Stimulated activated CD8-positive, alpha-beta memory T cell treated with anti-CD3 and anti-CD28 coated beads, Interleukin-2, amount 100 ng/mL, for 1 hour (primary cell): ENCODE measurements at regions not wholly inside any gene's neighbourhood (a gene's known extent, or its start where the extent isn't known, plus 50 kb on each side); places are given as distances from the start of the nearest gene placed in this dataset.

Source experiments
- DNase-seq, 2 donors: peaks; one replicate each; pipeline ENCODE4 v3.0.0-alpha.2; 2020; ENCODE audit warnings: low read depth in 2 of 2

DNA sequence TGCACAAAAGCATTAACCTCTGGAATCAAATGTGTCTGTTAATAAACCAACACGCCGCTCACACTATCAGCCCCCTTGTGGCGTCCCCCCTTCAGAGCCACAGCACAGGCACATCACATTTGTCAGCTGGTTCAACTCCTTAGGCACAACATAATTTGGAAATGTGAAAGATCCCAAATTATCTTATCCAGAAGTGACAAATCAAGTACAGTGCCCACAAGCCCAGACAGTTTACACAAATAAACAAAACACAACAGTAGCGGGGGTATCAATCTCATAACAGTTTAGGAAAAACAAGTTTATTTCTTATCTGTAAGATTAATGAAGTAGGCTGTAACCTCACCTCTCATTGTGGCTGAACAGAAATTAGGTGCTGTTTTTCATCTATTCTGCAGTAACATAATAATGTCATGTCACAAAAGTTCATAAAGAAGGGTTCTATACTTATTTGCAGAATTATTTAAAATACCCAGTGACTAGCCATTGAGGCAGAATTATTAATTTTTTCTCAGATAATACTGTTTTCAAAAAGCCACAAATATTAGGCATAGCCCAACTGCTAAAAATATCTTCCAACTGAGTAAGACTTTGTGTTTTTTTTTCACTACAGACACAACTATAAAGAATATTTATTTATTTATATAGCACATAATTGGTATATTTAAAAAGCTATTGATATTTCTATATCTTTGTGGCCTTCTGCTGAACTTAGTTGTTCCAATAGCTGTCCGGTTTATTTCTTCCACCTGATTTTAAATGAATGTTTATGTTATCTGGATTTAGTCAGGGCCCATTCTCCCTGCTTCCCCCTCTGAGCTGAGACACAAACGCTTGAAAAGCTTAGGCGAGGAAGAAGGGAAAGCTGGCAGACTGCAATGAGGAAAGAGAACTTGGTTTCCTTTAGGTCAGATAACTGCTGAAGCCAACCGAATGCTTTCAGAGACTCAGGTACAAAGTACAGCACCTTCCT is 214.7 kb downstream of the QDPR start:
- no peak for DNase-seq

DNA sequence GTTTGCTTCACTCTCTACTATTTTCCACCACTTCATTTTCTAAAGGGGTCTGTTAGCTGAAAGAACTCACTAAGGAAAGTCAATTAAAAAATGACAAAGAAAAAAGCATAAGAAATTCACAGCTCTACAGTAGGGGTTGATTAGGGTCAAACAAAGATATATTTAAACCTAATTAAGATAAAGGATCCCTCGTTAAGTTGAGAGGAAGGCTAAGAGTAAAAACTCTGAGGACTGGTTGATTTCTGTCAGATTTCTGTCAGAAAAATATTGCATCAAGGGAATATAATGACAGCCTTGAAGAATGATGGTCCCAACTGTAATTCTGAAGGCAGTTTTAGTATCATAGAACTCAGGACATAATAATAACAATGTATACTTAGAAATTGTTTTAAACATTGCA is 218.0 kb downstream of the QDPR start:
- DNase-seq = no peak

DNA sequence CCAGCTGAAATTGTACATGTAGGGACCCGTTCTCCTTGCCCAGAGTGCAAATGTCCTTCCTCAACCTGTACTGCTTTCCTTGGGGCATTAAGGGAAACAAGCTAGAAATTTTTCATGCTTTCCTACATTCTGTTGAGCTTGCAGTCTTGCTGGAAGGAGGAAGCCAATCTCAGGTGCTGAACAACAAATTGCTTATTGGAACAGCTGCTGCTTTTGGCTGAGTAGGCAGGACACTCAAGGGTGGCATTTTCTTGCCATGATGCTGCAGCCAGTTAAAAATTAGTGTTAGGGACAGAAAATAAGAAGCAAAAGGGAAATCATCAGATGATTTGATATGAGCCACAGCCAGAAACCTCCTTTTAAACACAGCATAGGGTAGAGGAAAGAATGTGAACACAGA is 223.7 kb downstream of the QDPR start:
- DNase-seq = no peak

DNA sequence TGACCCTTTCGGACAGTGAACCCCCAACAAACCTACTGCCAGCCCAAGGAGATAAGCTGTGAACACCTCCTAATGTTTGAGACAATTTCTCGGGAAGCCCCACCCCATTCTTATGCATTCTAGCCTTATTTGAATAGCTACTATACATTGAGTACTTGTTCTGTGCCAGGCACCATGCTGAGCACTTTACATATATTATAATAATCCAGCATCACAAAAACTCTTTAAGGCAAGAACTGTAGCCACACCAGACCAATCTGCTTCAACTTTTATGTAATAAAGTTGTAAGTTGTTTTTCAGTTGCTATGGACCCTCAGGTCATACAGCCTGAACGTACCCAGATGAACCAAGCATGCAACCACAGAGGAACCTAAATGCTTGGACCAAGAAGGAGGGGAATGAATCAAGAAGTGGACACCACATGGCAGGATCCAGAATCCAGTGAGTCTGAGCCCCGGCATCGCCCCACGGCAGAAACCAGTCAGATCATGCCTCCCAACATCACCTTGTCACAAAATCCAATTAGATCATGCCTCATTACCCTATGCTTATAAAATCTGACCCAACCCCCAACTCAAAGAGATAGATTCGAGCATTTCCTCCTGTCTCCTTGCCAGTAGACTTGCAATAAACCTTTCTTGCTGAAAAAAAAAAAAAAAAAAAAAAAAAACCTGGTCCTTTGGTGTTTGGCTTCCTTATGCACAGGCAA is 225.0 kb downstream of the QDPR start:
- no peak for DNase-seq

DNA sequence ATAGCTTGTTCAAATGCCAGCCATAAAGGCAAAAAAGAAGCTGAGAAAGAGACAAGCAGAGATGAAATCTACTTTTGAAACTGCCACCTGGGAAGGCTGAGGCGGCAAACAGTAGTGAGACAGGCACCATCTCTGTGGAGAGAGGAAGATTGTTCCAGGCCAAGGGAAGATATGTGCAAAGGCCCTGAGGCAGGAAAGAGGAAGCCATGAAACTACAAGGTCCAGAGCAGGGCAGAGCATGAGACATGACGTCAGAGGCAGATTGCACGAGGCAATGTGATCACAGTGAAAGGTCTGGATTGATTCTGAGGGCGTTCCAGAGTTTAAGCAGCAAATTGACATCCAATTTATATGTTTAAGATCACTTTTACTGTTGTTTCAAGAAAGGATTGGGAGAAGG is 226.1 kb downstream of the QDPR start:
- no peak for DNase-seq

DNA sequence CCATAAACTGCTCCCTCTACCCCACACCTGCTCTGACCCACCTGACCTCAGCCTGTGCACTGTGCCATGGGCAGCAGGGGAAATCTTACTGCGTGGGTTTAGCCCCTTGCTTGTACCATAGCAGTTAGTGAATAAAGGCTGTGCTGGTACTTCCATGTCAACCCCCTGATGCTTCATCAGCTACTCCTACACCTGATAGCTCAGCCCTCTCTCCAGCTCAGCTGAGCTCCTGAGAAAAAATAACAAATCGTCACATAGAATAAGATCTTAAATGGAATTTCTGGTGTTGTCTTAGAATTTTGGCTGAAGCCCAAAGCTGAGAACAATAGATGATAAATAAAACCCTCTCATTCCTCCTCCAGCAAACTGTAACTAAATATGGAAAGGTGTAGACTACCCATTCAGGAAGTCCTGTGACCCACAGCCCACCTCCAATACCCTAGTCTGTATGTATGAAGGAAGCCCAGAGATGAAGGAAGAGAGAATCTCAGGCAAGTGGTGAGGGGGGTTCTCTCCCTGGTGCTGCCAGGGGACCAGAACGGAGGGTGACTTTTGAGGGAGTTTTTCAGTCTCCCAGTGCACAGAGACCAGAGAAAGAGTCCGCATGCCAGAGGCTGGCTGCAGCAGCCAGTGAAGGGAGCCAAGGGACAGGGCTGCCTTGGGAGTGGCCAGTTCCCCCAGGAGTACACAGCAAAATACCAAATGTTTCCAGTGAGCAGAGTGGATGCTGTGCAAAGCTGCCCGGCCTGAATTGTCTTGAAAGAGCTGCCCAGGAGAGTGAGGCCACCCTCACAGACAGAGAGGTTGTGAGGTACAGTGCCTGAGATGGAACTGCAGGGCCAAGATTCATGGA is 227.3 kb downstream of the QDPR start:
- no peak for DNase-seq

DNA sequence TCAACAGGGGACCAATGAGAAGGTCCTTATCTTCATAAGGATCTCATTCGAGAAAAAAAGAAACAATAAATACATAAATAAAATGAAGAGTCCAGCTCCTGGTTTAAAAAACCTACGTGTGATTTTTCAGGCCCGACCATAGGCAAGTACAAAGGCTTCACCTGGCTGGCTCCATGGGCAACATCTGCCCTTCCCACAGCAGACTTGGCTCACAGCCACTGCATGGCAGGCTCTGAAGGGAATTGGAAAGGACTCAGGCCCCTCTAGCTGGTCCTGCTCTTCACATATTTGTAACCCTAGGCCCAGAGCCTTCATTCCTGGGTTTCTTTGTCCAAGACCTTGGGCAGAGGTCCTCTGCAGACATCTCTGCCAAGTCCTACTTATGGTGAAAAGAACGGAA is 228.1 kb downstream of the QDPR start:
- DNase-seq = no peak

DNA sequence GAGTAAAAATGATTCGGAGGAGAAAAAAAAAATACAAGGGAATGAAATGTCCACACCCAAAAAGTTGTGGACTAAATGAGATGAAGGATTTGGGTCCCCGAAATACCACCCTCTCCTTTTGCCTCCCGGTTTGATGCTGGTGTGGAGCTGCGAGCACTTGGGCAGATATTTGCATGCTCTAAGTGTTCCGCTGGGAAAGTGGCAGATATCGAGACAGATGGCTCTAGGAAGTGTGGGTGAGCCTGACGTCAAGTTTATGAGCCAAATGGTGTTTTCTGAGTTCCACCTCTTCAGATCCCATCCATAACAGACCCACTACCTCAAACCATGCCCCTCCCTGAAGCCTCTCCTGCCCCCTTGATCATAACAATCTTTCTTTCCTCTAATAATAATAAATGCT is 228.6 kb downstream of the QDPR start:
- no peak for DNase-seq

DNA sequence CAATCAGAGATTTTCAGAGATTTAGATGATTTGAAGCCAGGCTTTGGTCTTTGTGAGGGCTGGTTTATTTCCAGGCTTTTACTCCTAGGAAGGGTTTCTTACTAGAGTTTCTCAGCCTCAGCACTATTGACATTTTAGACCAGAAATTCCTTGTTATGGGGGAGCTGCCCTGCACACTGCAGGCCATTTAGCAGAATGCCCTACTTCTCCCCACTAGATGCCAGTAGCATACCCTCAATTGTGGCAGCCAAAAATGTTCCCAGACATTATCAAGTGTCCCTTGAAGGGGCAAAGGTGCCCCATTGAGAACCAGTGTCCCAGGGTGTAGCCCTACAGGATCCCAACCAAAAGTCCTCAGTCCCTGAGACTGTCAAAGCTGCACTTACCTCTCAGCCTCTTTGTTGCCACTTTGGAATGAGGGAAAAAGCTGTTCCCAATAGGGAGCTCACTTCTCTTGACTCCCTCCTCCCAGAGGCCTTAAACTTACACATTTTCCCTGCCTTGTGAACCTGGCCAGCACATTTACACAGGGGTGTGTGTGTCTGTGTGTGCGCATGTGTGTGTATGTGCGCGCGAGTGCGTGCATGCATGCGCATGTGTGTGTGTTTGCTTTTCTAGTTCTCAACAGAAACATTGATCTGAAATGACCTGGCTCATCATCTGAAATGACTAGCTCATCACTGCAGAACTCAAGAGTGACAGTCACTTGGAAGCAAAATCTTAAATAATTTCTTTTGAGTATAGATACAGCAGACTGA is 231.4 kb downstream of the QDPR start:
- DNase-seq = no peak

DNA sequence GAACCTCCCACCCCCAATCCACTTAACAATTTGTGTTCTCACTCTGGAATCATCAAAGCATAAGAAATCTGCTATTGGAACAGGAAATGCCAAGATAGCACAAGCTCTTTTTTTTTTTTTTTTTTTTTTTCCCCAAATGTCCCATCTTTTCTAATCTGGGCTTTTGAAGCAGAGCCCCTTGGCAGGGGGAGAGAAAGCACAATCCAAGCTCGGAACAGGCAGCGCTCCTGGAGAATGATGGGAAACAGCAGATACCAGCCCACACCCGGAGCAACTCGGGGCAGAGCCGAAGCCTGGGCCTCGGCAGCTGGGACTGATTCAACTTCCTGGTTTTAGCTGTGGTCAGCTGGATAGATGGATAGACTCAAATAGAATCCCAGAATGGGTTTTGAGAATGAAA is 235.1 kb downstream of the QDPR start:
- no peak for DNase-seq

DNA sequence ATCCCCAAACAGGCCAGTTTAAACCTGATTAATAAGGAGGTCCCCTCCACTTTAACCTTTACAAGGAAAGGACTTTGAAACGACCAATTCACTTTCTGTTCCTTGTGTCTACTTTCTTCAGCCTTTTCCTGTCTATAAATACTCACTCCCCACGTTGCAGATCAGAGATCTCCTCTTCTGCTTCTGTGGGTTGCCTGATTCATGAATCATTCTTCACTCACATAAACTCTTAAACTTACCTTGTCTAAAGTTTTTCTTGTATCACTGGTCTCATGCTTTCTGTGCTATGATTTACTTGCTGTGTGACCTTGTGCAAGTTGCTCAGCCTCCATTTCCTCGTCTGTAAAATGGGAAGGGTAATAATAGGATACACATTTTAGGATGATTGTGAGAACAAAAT is 236.1 kb downstream of the QDPR start:
- DNase-seq = no peak

DNA sequence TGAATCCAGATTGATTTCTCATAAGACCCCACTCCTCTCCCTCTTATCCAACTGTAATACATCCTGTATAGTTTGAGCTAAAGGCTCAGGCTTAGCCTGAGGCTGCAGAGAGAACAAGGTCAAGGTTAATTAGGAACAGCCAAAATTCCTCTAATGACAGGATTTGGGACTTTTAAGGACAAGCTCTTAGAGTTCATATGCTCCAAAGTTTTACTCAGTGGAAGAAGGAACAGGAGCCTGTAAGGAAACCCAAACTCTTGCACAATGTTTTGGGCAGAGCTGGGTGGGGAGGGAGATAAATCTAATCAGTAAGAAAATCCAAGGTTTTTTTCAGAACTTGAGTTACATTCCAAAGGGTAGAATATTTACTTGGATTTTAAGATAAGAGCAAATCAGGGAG is 238.8 kb downstream of the QDPR start:
- DNase-seq = no peak

DNA sequence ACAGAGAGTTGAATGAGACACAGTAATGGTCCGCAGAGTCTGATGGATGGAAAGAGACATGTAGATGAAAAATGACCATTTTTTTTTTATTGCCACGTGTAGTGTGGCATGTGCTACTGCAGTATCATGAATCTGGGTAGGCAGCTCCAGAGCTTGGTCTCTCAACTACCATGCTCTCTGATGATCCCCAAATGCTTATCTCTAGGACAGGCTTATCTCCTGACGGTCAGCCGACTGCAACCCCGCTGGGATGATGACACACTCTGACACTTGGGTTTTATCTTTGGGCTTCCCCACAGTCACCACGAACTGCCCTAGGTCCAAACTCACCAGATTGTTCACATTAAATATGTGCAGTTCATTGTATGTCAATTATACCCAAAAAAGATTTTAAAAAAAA is 239.7 kb downstream of the QDPR start:
- no peak for DNase-seq

DNA sequence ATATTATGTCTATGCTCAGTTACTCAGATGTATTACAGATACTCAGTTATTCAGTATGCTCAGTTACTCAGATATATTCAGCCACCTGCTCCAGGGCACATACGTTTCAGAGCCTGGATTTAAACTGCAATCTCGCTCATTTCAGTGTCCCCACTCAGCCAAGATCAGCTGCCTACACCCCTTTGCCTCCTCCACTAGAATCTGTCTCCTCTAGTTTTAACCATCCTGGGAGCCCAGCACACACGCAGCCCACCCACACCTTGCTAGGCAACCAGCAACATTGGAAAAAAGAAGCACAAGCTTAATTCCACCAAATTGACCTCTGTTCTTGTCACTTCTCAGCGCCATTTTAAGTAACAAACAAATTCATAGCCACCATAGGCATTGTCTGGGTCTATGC is 246.2 kb downstream of the QDPR start:
- DNase-seq = no peak

DNA sequence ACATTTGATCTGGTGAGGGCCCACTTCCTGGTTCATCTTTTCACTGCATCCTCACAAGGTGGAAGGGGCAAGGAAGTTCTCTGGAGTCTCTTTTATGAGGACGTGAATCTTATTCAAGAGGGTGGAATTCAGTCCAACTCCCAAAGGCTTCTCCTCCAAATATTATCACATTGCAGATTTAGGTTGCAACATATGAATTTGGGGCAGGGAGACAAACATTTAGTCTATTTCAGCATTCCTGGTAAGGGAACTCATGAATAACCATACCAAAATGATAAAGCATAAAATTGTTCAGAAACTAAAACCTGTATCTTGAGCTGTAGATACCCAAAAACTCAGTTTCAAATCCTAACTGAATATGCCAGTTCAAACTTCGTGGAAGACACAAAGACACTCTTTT is 246.8 kb downstream of the QDPR start:
- DNase-seq = no peak

DNA sequence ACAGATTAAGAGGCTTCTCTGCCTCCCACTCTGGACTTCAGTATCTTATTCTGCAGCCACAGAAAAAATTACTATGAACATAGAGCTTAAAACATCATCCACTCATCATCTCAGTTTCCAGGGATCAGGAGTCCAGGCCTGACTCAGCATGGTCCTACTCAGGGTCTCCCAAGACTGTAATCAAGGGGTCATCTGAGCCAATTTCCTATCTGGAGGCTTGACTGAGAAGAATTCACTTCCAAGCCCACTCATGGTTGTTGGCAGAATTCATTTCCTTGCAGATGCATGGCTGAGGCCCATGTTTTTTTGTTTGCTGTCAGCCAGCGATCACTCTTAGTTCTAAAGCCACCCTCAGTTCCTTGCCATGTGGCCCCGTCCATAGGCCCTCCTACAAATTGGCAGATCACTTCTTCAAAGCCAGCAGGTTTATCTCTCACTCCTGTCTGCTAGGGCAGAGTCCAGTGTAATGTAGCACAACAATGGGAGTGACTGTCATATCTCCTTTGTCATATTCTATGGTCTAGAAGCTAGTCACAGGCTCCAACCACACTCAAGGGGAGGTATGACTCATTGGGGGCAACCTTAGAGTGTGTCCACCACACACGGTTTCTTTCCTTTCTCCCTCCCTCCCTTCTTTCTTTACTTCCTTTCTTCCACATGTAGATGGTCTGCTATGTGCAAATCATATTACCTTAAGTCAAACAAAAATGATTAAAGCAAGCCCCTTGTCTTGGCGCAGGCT is 251.6 kb downstream of the QDPR start:
- no peak for DNase-seq

DNA sequence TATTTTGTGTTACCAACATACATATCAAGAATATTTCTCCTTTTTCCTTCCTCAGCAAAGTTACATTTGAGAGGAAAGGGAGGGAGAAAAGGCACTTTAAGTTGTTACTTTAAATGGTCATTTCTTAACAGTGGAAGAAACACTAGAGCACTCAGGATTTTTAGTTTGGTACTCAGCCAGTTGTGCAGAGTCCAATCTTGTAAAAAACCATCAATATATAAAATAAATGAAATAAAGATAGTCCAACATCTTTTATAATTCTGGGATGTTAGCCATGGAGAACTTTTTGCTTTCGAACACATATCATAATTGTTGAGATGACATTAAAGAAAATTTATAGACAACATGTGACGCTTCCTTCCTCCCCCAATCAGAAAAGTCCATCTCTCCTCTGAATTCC is 253.8 kb downstream of the QDPR start:
- DNase-seq = no peak

DNA sequence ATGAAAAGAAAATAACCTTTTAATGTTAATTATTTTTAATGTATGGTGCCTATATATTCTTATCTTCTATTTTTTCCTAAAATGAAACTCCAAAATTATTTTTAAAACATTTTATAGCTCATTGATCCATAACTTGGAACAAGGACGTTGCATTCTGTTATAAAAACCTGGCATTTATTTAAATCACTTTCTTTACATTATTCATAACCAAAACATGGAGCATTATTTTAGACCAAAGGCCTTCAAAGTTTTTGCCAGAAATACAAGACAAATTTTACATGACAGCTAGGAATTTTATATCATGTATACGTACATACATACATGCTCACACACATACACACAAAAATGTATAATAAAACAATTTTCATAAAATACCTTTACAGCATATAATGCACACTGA is 259.8 kb downstream of the QDPR start:
- no peak for DNase-seq

DNA sequence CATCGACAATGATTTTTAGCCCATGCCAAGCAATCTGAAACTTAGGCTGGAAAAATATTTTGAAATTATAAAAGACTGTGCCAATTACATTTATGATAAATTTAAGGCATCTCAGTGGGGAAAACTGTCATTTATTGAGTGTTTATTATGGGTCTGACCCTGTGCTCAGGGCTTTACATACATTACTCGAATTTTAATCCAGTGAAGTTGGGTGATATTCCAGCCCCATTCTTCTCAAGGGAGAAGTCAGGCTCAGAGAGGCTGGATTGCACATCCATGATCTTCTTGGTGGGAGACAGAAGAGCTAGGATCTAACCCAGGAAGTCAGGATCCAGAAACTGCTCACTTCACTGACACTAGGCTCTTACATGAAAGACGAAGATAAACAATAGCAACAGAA is 260.8 kb downstream of the QDPR start:
- DNase-seq = no peak

DNA sequence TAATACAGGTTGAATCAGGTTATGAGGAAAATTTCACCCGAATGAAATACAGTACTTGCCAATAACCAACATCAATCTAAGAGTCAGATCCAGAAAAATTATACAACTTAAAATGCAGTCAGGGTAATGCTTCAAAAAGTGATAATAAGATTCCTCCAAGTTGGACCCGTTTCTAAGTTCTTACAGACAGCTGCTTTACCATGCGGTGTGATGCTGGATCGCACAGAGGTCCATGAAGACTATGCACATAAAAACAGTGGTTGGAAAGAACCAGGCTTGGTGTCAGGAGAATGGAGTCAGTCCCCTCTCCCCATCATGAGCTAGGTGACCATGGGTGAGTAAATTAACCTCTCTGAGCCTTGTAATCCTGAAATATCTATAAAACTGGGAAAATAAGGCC is 261.3 kb downstream of the QDPR start:
- DNase-seq = no peak

DNA sequence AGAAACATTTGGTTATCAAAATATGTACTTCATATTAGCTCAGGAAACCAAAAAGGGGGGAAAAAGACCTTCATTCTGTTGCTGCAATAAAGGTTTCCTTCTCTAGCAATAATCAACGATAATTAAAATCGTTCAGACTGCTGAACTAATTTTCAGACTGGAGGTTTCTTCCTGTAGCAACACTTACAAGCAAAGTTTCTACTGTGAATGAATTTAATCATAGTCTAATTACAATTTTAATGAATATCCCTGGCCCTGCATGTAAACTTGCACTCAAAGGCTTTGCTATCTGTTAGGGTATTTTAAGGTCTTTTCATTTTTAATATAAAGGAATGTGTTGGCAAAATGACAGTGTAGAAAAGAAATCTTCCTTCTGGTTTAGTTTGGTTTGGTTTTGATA is 265.2 kb downstream of the QDPR start:
- DNase-seq = no peak
